VCaP (cell line): ENCODE measurements at regions not wholly inside any gene's neighbourhood (a gene's known extent, or its start where the extent isn't known, plus 50 kb on each side); places are given as distances from the start of the nearest gene placed in this dataset.

Experiments used
- H3K27ac ChIP-seq: fragments of 450-650 bp; 2 replicates; pipeline ENCODE4 v1.5.1; 2017
- CTCF ChIP-seq: fragments of 450-650 bp; conservative IDR thresholded peaks from 2 replicates; pipeline ENCODE4 v1.5.1; 2017; ENCODE audit warnings: mild to moderate bottlenecking, moderate library complexity

GRCh38 chr2:56732946-56733345 is 549.2 kb downstream of the CCDC85A start:
- TF ChIP-seq CTCF: no peak
- no peak overlapping the region for H3K27ac ChIP-seq

GRCh38 chr2:56739413-56739812 is 555.6 kb downstream of the CCDC85A start:
- TF ChIP-seq CTCF: no peak

GRCh38 chr2:56741601-56742102 is 557.9 kb downstream of the CCDC85A start:
- no peak overlapping the region for H3K27ac ChIP-seq
- TF ChIP-seq CTCF: no peak

More at GRCh38 chr2:56739413-56739812, 555.6 kb downstream of the CCDC85A start:
- no peak overlapping the region for H3K27ac ChIP-seq

GRCh38 chr2:56743807-56744206 is 560.0 kb downstream of the CCDC85A start:
- no peak overlapping the region for H3K27ac ChIP-seq
- no peak for TF ChIP-seq CTCF

GRCh38 chr2:56749152-56749752 is 565.5 kb downstream of the CCDC85A start:
- no peak overlapping the region for H3K27ac ChIP-seq
- peak; percentile 70 for TF ChIP-seq CTCF

- H3K27ac ChIP-seq: no peak overlapping the region
- TF ChIP-seq CTCF: no peak
Observed at GRCh38 chr2:56753182-56753581, 569.4 kb downstream of the CCDC85A start.

- TF ChIP-seq CTCF: no peak
- no peak overlapping the region for H3K27ac ChIP-seq
Observed at GRCh38 chr2:56754066-56754615, 570.4 kb downstream of the CCDC85A start.
